GM19238 (cell line): ENCODE measurements at regions not wholly inside any gene's neighbourhood (a gene's known extent, or its start where the extent isn't known, plus 50 kb on each side); places are given as distances from the start of the nearest gene placed in this dataset.
"Not testable (repeated sequence)": the region's sequence is repeated elsewhere in the genome, so short reads cannot be mapped to it uniquely, and the experiment has no call there.

ENCODE experiments used
- DNase-seq: peaks from one replicate; pipeline ENCODE4 v3.0.0; 2011; ENCODE audit warnings: low spot score; ENCODE audit not compliant: insufficient read length

GRCh38 chr3:72536878-72537267 lies 311.4 kb downstream of the SHQ1 start:
- DNase-seq, result no peak

GRCh38 chr3:72536206-72536877 lies 311.9 kb downstream of the SHQ1 start:
- DNase-seq, result no peak

DNA sequence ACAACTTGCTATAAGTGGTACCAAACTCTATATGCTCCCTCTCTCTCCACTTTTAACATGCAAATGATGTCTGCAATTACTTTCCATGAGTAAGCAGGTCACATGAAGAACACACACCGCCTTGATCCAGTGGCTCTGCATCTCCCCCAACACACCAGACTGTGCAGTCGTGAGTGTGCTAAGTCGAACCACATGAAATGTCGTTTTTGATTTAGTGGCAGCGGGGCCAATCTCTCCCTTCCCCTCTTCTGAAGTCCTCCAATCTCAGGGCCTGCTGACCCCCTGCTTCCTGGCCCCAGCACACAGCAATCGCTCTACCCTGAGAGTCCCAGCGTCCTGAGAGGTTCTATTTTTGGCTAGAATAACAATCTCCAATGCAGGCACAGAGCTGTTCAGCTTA lies 312.5 kb downstream of the SHQ1 start:
- DNase-seq, result no peak

DNA sequence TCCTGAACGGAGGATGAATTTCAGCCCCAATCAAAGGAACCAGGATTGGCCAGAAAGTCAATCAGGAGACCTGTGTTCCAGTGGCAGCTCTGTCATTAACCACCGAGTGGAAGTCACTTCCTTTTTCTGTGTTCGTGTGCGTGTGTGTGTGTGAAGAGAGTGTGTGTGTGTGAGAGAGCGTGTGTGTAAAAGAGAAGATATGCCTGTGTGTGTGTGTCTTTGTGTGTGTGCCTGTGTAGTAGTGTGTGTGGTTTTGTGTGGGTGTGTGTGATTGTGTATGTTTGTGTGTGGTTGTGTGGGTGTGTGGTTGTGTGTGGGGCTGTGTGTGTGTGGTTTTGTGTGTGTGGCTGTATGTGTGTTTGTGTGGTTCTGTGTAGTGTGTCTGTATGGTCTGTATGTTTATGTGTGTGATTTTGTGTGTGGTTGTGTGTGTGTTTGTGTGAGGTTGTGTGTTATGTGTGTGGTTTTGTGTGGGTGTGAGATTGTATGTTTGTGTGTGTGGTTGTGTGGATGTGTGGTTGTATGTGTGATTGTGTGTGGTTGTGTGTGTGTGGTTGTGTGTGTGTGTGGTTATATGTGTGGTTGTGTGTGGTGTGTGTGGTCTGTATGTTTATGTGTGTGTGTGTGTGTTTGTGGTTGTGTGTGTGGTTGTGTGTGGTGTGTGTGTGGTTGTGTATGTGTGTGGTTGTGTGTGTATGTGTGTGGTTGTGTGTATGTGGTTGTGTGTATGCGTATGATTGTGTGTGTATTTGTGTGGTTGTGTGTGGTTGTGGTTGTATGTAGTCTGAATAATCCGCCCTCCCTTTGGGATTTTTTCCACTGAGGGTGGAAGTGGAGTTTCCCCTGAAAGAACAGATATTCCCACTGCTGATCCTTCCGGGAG lies 314.4 kb downstream of the SHQ1 start:
- DNase-seq, result no peak

DNA sequence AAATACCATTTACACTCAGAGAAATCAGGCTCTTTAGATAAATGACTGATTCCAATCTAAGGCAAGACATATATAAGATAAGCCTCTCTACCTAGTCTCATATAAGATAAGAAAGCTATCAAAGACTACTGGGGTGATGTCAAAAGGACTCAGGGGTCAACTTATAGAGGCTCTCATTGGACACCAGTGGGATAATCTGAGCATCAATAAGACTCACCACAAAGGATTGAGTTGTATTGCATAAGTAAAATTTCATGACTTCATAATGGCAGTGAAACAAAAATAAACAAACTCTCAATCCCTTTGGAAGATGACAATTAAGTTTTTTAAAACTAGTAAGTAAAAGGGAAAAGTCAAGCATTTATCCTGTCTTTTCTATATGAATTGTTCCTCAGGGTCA lies 317.8 kb downstream of the SHQ1 start:
- no peak for DNase-seq

- DNase-seq, result no peak
Observed at GRCh38 chr3:72529081-72529480, 319.2 kb downstream of the SHQ1 start.

- DNase-seq, result peak; percentile 16
Observed at GRCh38 chr3:72523429-72524151, 324.7 kb downstream of the SHQ1 start.

- no peak for DNase-seq
Observed at GRCh38 chr3:72520690-72521308, 327.4 kb downstream of the SHQ1 start.

- no peak for DNase-seq
Observed at GRCh38 chr3:72519946-72520604, 328.2 kb downstream of the SHQ1 start.

GRCh38 chr3:72517921-72518424 lies 330.3 kb downstream of the SHQ1 start:
- no peak for DNase-seq

DNA sequence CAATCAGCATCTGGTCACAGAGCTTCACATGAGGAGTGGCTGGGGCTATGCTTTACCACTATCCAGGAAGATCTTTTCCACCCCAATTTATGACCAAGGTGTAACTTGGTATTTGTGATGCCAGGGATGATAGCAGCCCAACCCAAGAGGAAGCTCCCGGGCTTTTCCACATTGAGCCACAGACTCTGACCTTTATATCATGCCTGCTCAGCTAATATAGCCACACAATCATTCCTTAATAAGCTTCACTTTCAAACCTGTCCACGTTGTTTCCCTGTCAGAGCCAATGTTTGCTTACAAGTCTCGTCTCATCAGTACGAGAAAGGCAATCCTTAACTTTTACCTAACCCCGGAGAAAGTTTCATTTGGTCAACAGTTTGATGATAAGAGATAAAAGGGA lies 330.9 kb downstream of the SHQ1 start:
- no peak for DNase-seq

DNA sequence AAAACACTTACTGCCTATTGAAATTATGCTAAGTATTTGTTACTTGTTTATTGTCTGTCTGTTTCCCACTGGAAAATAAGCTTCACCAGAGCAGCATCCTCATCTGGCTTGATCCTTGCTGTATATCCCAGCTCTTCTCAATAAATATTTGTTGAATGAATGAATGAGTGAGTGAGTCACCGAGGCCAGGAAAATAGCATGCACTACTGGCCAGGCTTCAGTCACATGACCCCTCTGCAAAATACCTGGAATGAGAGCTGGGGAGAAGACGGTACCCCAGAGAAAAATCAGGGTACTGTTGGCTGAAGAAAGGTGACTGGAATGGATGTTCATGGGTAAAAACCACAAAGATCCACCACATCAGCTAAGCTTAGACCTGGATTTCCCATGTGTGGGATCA lies 331.9 kb downstream of the SHQ1 start:
- DNase-seq, result no peak

DNA sequence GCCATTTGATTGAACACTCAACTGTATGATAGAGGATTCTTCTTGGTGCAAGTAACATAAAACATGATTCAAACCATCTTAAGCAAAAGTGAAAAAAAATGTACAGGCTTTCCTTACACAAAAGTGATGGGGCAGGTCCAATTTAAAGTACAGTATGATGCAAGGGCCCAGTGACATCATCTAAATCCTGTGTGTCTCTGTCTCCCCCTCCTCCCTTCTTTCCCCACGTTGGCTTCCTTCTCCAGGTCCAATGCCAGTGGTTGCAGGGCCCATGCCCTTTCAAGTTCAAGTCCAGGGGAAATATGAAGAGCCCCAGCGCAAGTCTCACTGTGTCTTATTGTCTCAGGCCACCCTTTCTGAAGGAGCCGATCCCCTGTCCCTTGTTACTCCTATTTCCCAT lies 332.3 kb downstream of the SHQ1 start:
- no peak for DNase-seq

GRCh38 chr3:72515281-72515680 lies 333.0 kb downstream of the SHQ1 start:
- no peak for DNase-seq

DNA sequence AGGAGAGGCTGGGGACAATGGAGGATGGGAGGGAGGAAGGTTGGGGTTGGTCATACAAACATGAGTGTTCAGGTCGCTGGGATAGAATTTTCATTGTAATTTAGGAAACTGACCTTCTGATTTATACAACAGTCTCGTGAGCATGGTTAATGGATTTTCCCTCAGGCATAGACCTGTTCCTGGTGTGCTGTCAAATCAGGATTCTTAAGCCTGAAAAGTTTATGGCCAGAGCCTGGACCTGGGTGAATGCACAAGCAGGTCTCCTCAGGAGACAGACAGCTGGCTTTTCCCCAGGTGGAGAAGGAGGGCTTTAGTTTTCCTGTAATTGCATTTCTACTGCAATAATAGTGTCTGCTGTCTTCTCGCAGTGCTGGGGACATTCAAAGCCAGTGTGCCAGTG lies 338.0 kb downstream of the SHQ1 start:
- no peak for DNase-seq

GRCh38 chr3:72505539-72506405 lies 342.5 kb downstream of the SHQ1 start:
- no peak for DNase-seq

DNA sequence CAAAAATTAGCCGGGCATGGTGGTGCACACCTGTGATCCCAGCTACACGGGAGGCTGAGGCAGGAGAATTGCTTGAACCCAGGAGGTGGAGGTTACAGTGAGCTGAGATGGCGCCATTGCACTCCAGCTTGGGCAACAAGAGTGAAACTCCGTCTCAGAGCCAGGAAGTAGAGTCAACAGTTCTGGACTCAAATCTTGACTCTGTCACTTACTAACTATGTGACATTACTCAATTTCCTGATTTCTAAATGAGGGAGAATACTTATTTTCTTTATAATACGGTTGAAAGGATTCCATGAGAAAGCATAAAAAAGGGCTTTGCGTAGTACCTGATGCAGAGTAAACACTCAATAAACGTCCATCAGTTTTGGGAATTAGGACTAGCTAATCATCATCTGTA lies 350.7 kb downstream of the SHQ1 start:
- not testable (repeated sequence) for DNase-seq

- DNase-seq, result no peak
Observed at GRCh38 chr3:72496051-72496670, 352.1 kb downstream of the SHQ1 start.

GRCh38 chr3:72494626-72495025 lies 353.6 kb downstream of the SHQ1 start:
- DNase-seq, result no peak

DNA sequence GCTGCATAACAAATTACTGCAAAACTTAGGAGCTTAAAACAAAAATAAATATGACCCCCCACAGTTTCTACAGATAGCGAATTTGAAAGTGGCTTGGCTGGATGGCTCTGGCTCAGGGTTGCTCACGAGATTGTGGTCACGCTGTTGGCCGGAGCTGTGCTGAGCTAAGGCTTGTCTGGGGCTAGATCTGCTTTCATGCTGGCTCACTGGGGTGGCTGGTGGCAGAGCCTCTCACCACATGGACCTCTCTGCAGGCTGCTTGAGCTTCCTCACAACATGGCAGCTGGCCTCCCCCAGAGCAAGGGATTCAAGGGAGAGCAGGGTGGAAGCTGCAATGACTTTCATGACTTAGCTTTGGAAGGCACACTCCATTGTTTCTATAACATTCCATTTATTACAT lies 354.1 kb downstream of the SHQ1 start:
- no peak for DNase-seq
